ENCODE measurements at regions not wholly inside any gene's neighbourhood (a gene's known extent, or its start where the extent isn't known, plus 50 kb on each side); places are given as distances from the start of the nearest gene placed in this dataset.

DNA sequence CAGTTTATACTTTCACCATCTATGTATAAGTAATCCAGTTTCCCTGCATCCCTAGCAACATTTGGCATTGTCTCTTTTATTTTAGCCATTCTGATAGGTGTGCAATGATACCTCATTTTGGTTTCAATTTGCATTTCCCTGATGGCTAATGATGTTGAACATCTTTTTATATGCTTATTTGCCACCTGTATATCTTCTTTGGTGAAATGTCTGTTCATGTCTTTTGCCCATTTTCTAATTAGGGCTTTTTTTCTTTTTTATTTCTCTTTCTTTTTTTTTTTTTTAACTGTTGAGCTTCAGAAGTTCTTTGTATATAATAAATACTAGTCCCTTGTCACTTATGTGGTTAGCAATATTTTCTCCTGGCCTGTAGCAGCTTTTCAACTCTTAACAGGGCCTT, 68.9 kb downstream of the TM2D3 start:
- no peak for TF ChIP-seq POLR2A (IDR thresholded peaks at IDR 0.05)
- TF ChIP-seq, protein P1, sequence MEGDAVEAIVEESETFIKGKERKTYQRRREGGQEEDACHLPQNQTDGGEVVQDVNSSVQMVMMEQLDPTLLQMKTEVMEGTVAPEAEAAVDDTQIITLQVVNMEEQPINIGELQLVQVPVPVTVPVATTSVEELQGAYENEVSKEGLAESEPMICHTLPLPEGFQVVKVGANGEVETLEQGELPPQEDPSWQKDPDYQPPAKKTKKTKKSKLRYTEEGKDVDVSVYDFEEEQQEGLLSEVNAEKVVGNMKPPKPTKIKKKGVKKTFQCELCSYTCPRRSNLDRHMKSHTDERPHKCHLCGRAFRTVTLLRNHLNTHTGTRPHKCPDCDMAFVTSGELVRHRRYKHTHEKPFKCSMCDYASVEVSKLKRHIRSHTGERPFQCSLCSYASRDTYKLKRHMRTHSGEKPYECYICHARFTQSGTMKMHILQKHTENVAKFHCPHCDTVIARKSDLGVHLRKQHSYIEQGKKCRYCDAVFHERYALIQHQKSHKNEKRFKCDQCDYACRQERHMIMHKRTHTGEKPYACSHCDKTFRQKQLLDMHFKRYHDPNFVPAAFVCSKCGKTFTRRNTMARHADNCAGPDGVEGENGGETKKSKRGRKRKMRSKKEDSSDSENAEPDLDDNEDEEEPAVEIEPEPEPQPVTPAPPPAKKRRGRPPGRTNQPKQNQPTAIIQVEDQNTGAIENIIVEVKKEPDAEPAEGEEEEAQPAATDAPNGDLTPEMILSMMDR (IDR thresholded peaks at IDR 0.05) = no peak
